ENCODE measurements at regions not wholly inside any gene's neighbourhood (a gene's known extent, or its start where the extent isn't known, plus 50 kb on each side); places are given as distances from the start of the nearest gene placed in this dataset.

- Mint-ChIP-seq H3K9me3 (ENCODE audit: low read depth) (no peaks in the 10 kb centered on the region), H3K4me1 (no peaks in the 10 kb centered on the region), H3K4me3 (no peak overlapping the region), H3K36me3 (ENCODE audit: low read depth) (no peaks in the 10 kb centered on the region), H3K27me3 (peaks cover 3% of the 10 kb centered on the region), H3K27ac (no peak overlapping the region)
- intact Hi-C loops (cut with DNase I, micrococcal nuclease), result no loop called here
- peak; percentile 32 for DNase-seq
- no peak for ATAC-seq
- POLR2A ChIA-PET, result no interaction called here
- CTCF ChIA-PET, result no interaction called here
Observed at GRCh38 chr15:46304321-46304720, 669.5 kb downstream of the SQOR start.

- Mint-ChIP-seq H3K27me3 (peaks cover 2% of the 10 kb centered on the region), H3K9me3 (ENCODE audit: low read depth) (no peaks in the 10 kb centered on the region)
Observed at GRCh38 chr15:46307746-46308145, 672.9 kb downstream of the SQOR start.

GRCh38 chr15:46309914-46310313, 675.1 kb downstream of the SQOR start:
- Mint-ChIP-seq H3K9me3 (ENCODE audit: low read depth) (no peaks in the 10 kb centered on the region), H3K4me3 (no peak overlapping the region), H3K27ac (no peak overlapping the region), H3K4me1 (no peaks in the 10 kb centered on the region), H3K36me3 (ENCODE audit: low read depth) (no peaks in the 10 kb centered on the region), H3K27me3 (no peaks in the 10 kb centered on the region)
- no peak for DNase-seq
- CTCF ChIA-PET, result interaction anchor here (0.7 kb wide), 1 partner anchor 1678 kb away, joined by 3 read pairs; no protein-coding TSS in a partner anchor
- no peak for ATAC-seq
- POLR2A ChIA-PET, result no interaction called here
- intact Hi-C loops (cut with DNase I, micrococcal nuclease), result loop anchor here (5.0 to 10.0 kb wide), 4 partner anchors 598 to 1977 kb away; no protein-coding TSS in a partner anchor

More at GRCh38 chr15:46307746-46308145, 672.9 kb downstream of the SQOR start:
- H3K4me3 Mint-ChIP-seq, result no peak overlapping the region
- H3K36me3 Mint-ChIP-seq (ENCODE audit: low read depth), result no peaks in the 10 kb centered on the region
- POLR2A ChIA-PET, result no interaction called here
- ATAC-seq, result no peak
- no peak for DNase-seq
- H3K4me1 Mint-ChIP-seq, result no peaks in the 10 kb centered on the region
- intact Hi-C loops (cut with DNase I, micrococcal nuclease), result no loop called here
- CTCF ChIA-PET, result interaction anchor here (0.6 to 1.9 kb wide), 3 partner anchors 9 to 17 kb away, joined by 3 to 4 read pairs (median 4); no protein-coding TSS in a partner anchor
- no peak overlapping the region for H3K27ac Mint-ChIP-seq

- DNase-seq (peak; percentile 77), ATAC-seq (peak; percentile 73)
- ChIA-PET CTCF (interaction anchor here (0.8 to 1.6 kb wide), 9 partner anchors 8 to 717 kb away, joined by 3 to 6 read pairs (median 4); no protein-coding TSS in a partner anchor), POLR2A (no interaction called here)
- no peaks in the 10 kb centered on the region for H3K27me3 Mint-ChIP-seq
- H3K27ac Mint-ChIP-seq, result no peak overlapping the region
- H3K36me3 Mint-ChIP-seq (ENCODE audit: low read depth), result no peaks in the 10 kb centered on the region
- no peak overlapping the region for H3K4me3 Mint-ChIP-seq
- no peaks in the 10 kb centered on the region for H3K9me3 Mint-ChIP-seq (ENCODE audit: low read depth)
- intact Hi-C loops (cut with DNase I, micrococcal nuclease), result loop anchor here (1.0 to 10.0 kb wide), 5 partner anchors 600 to 1975 kb away; no protein-coding TSS in a partner anchor
- H3K4me1 Mint-ChIP-seq, result no peaks in the 10 kb centered on the region
Observed at GRCh38 chr15:46312133-46312740, 677.4 kb downstream of the SQOR start.

GRCh38 chr15:46315434-46315833, 680.6 kb downstream of the SQOR start:
- ATAC-seq (no peak), DNase-seq (no peak)
- ChIA-PET CTCF (no interaction called here), POLR2A (no interaction called here)
- Mint-ChIP-seq H3K4me3 (no peak overlapping the region), H3K27me3 (no peaks in the 10 kb centered on the region), H3K9me3 (ENCODE audit: low read depth) (no peaks in the 10 kb centered on the region), H3K27ac (no peak overlapping the region), H3K4me1 (no peaks in the 10 kb centered on the region), H3K36me3 (ENCODE audit: low read depth) (no peaks in the 10 kb centered on the region)
- intact Hi-C loops (cut with DNase I, micrococcal nuclease), result loop anchor here in 1 of 2 experiments (10.0 kb wide), 1 partner anchor 1969 kb away; no protein-coding TSS in a partner anchor

GRCh38 chr15:46316024-46316423, 681.2 kb downstream of the SQOR start:
- Mint-ChIP-seq H3K27me3 (peaks cover 3% of the 10 kb centered on the region), H3K4me3 (no peak overlapping the region), H3K9me3 (ENCODE audit: low read depth) (no peaks in the 10 kb centered on the region), H3K27ac (no peak overlapping the region), H3K4me1 (no peaks in the 10 kb centered on the region), H3K36me3 (ENCODE audit: low read depth) (no peaks in the 10 kb centered on the region)
- no peak for ATAC-seq
- POLR2A ChIA-PET, result no interaction called here
- CTCF ChIA-PET, result no interaction called here
- intact Hi-C loops (cut with DNase I, micrococcal nuclease), result loop anchor here in 1 of 2 experiments (10.0 kb wide), 1 partner anchor 1969 kb away; no protein-coding TSS in a partner anchor
- DNase-seq, result no peak

- Mint-ChIP-seq H3K27me3 (peaks cover 3% of the 10 kb centered on the region), H3K36me3 (ENCODE audit: low read depth) (no peaks in the 10 kb centered on the region), H3K4me1 (no peaks in the 10 kb centered on the region), H3K9me3 (ENCODE audit: low read depth) (no peaks in the 10 kb centered on the region), H3K27ac (no peak overlapping the region), H3K4me3 (no peak overlapping the region)
- ATAC-seq (no peak), DNase-seq (no peak)
- CTCF ChIA-PET, result interaction anchor here (0.6 kb wide), 1 partner anchor 19 kb away, joined by 3 read pairs; no protein-coding TSS in a partner anchor
- intact Hi-C loops (cut with DNase I, micrococcal nuclease), result loop anchor here in 1 of 2 experiments (10.0 kb wide), 1 partner anchor 1968 kb away; no protein-coding TSS in a partner anchor
- POLR2A ChIA-PET, result no interaction called here
Observed at GRCh38 chr15:46317029-46317428, 682.2 kb downstream of the SQOR start.

- H3K4me1 Mint-ChIP-seq, result no peaks in the 10 kb centered on the region
- H3K27me3 Mint-ChIP-seq, result peaks cover 3% of the 10 kb centered on the region
- POLR2A ChIA-PET, result no interaction called here
- intact Hi-C loops (cut with DNase I, micrococcal nuclease), result no loop called here
- H3K4me3 Mint-ChIP-seq, result no peak overlapping the region
- ATAC-seq (no peak), DNase-seq (no peak)
- H3K27ac Mint-ChIP-seq, result no peak overlapping the region
- H3K9me3 Mint-ChIP-seq (ENCODE audit: low read depth), result no peaks in the 10 kb centered on the region
- H3K36me3 Mint-ChIP-seq (ENCODE audit: low read depth), result no peaks in the 10 kb centered on the region
- CTCF ChIA-PET, result no interaction called here
Observed at GRCh38 chr15:46322753-46323152, 687.9 kb downstream of the SQOR start.

- H3K27me3 Mint-ChIP-seq, result peaks cover 3% of the 10 kb centered on the region
- no peak overlapping the region for H3K4me3 Mint-ChIP-seq
- ATAC-seq, result no peak
- no peaks in the 10 kb centered on the region for H3K4me1 Mint-ChIP-seq
- CTCF ChIA-PET, result interaction anchor here (1.1 kb wide), 1 partner anchor 21 kb away, joined by 3 read pairs; no protein-coding TSS in a partner anchor
- DNase-seq, result no peak
- intact Hi-C loops (cut with DNase I, micrococcal nuclease), result no loop called here
- no peaks in the 10 kb centered on the region for H3K9me3 Mint-ChIP-seq (ENCODE audit: low read depth)
- POLR2A ChIA-PET, result no interaction called here
- no peaks in the 10 kb centered on the region for H3K36me3 Mint-ChIP-seq (ENCODE audit: low read depth)
- H3K27ac Mint-ChIP-seq, result no peak overlapping the region
Observed at GRCh38 chr15:46326173-46326572, 691.3 kb downstream of the SQOR start.

- Mint-ChIP-seq H3K9me3 (ENCODE audit: low read depth) (no peaks in the 10 kb centered on the region), H3K27ac (no peak overlapping the region), H3K27me3 (peaks cover 3% of the 10 kb centered on the region), H3K4me3 (no peak overlapping the region), H3K4me1 (no peaks in the 10 kb centered on the region), H3K36me3 (ENCODE audit: low read depth) (no peaks in the 10 kb centered on the region)
- ATAC-seq, result no peak
- ChIA-PET CTCF (no interaction called here), POLR2A (no interaction called here)
- intact Hi-C loops (cut with DNase I, micrococcal nuclease), result no loop called here
- no peak for DNase-seq
Observed at GRCh38 chr15:46328821-46329220, 694.0 kb downstream of the SQOR start.

GRCh38 chr15:46329876-46330275, 695.0 kb downstream of the SQOR start:
- intact Hi-C loops (cut with DNase I, micrococcal nuclease), result no loop called here
- Mint-ChIP-seq H3K27ac (no peak overlapping the region), H3K36me3 (ENCODE audit: low read depth) (no peaks in the 10 kb centered on the region), H3K4me1 (no peaks in the 10 kb centered on the region), H3K27me3 (peaks cover 3% of the 10 kb centered on the region), H3K9me3 (ENCODE audit: low read depth) (no peaks in the 10 kb centered on the region), H3K4me3 (no peak overlapping the region)
- POLR2A ChIA-PET, result no interaction called here
- no peak for DNase-seq
- CTCF ChIA-PET, result interaction anchor here (0.7 kb wide), 1 partner anchor 71 kb away, joined by 3 read pairs; no protein-coding TSS in a partner anchor
- no peak for ATAC-seq

GRCh38 chr15:46331546-46331945, 696.7 kb downstream of the SQOR start:
- H3K4me3 Mint-ChIP-seq, result no peak overlapping the region
- H3K27ac Mint-ChIP-seq, result no peak overlapping the region
- ChIA-PET POLR2A (no interaction called here), CTCF (no interaction called here)
- no peak for DNase-seq
- ATAC-seq, result no peak
- peaks cover 3% of the 10 kb centered on the region for H3K27me3 Mint-ChIP-seq
- H3K9me3 Mint-ChIP-seq (ENCODE audit: low read depth), result no peaks in the 10 kb centered on the region
- H3K36me3 Mint-ChIP-seq (ENCODE audit: low read depth), result no peaks in the 10 kb centered on the region
- H3K4me1 Mint-ChIP-seq, result no peaks in the 10 kb centered on the region
- intact Hi-C loops (cut with DNase I, micrococcal nuclease), result no loop called here

Data from activated CD4-positive, alpha-beta T cell treated with anti-CD3 and anti-CD28 coated beads for 36 hours (primary cell).